ENCODE measurements at regions not wholly inside any gene's neighbourhood (a gene's known extent, or its start where the extent isn't known, plus 50 kb on each side); places are given as distances from the start of the nearest gene placed in this dataset.

DNA sequence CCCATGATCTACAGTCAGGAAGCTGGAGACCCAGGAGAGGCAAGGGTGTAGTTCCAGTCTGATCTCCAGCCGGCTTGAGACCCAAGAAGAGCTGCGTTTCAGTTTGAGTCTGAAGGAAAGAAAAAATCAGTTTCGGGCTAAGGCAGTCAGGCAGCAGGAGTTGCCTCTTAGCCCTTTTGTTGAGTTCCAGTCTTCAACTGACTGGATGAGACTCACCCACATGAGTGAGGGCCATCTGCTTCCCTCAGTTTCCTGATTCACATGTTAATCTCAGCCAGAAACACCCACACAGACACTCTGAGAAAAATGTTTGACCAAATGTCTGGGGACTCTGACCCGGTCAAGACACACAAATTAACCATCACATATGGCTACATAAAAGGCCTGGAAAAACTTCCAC is 73.6 kb upstream of the ELOVL6 start:
- no peak for TF ChIP-seq POLR2A (IDR thresholded peaks at IDR 0.05)
- TF ChIP-seq, protein P1, sequence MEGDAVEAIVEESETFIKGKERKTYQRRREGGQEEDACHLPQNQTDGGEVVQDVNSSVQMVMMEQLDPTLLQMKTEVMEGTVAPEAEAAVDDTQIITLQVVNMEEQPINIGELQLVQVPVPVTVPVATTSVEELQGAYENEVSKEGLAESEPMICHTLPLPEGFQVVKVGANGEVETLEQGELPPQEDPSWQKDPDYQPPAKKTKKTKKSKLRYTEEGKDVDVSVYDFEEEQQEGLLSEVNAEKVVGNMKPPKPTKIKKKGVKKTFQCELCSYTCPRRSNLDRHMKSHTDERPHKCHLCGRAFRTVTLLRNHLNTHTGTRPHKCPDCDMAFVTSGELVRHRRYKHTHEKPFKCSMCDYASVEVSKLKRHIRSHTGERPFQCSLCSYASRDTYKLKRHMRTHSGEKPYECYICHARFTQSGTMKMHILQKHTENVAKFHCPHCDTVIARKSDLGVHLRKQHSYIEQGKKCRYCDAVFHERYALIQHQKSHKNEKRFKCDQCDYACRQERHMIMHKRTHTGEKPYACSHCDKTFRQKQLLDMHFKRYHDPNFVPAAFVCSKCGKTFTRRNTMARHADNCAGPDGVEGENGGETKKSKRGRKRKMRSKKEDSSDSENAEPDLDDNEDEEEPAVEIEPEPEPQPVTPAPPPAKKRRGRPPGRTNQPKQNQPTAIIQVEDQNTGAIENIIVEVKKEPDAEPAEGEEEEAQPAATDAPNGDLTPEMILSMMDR (IDR thresholded peaks at IDR 0.05) = no peak

Data from heart left ventricle (tissue), 13 donors.